NB4 (cell line): ENCODE measurements at regions not wholly inside any gene's neighbourhood (a gene's known extent, or its start where the extent isn't known, plus 50 kb on each side); places are given as distances from the start of the nearest gene placed in this dataset.

Experiments used
- CTCF ChIP-seq: IDR thresholded peaks from one replicate; pipeline ENCODE4 v1.5.1; 2012; ENCODE audit warnings: low read depth, low read length
- MAX ChIP-seq: IDR thresholded peaks from 2 replicates; pipeline ENCODE4 v1.6.1; 2011; ENCODE audit warnings: low read depth, low read length

- TF ChIP-seq CTCF (no peak), MAX (no peak)
Observed at GRCh38 chr4:10253765-10254164, 137.2 kb upstream of the WDR1 start.
